Mesothelial cell of epicardium (in vitro differentiated cells): ENCODE measurements at regions not wholly inside any gene's neighbourhood (a gene's known extent, or its start where the extent isn't known, plus 50 kb on each side); places are given as distances from the start of the nearest gene placed in this dataset.

Experiments
- DNase-seq, 2 experiments: peaks; one replicate each; pipeline ENCODE4 v3.0.0; 2021; ENCODE audit warnings: low spot score in 2 of 2; ENCODE audit not compliant: unreplicated experiment in 2 of 2
- H3K27ac Mint-ChIP-seq: 2 replicates; pipeline ENCODE4 v1.8.0; 2021; ENCODE audit warnings: mixed read lengths
- H3K27me3 Mint-ChIP-seq: 2 replicates; pipeline ENCODE4 v1.8.0; 2021; ENCODE audit warnings: low read depth, mixed read lengths
- H3K36me3 Mint-ChIP-seq: 2 replicates; pipeline ENCODE4 v1.8.0; 2021; ENCODE audit warnings: mixed read lengths
- H3K4me1 Mint-ChIP-seq: 2 replicates; pipeline ENCODE4 v1.8.0; 2021; ENCODE audit warnings: mixed read lengths
- H3K4me3 Mint-ChIP-seq: 2 replicates; pipeline ENCODE4 v1.8.0; 2021; ENCODE audit warnings: mild to moderate bottlenecking, moderate library complexity, mixed read lengths
- H3K9me3 Mint-ChIP-seq: 2 replicates; pipeline ENCODE4 v1.8.0; 2021; ENCODE audit warnings: mixed read lengths
- TF ChIP-seq, protein P1 (sequence below): fragments of 200-600 bp; sonication (generic); IDR thresholded peaks from one replicate; pipeline ENCODE4 v1.5.0; 2021; ENCODE audit warnings: antibody characterized with exemption; ENCODE audit not compliant: unreplicated experiment

DNA sequence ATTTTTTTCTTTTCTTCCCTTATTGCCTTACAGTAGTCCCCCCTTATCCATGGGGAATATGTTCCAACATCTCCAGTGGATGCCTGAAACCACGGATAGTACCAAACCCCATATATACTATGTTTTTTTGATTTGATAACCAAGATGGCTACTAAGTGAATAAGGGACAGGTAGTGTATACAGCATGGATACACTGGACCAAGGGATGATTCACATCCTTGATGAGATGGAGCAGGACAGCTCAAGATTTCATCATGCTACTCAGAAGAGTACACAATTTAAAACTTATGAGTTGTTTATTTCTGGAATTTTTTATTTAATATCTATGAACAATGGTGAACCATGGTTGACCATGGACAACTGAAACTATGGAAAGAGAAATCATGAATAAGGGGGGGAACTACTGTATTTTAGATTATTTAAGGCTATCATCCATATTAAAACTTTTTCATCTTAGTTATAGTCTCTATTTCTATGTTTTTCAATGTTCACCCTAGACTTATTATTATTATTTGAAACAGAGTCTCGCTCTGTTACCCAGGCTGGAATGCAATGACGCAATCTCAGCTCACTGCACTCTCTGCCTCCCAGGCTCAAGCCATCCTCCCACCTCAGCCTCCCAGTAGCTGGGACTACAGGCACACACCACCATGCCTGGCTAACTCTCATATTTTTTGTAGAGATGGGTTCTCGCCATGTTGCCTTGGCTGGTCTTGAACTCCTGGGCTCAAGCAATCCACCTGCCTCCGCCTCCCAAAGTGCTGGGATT is 188.0 kb upstream of the PELI2 start:
- H3K36me3 Mint-ChIP-seq: no peaks in the 10 kb centered on the region
- peaks cover 17% of the 10 kb centered on the region for H3K9me3 Mint-ChIP-seq

DNA sequence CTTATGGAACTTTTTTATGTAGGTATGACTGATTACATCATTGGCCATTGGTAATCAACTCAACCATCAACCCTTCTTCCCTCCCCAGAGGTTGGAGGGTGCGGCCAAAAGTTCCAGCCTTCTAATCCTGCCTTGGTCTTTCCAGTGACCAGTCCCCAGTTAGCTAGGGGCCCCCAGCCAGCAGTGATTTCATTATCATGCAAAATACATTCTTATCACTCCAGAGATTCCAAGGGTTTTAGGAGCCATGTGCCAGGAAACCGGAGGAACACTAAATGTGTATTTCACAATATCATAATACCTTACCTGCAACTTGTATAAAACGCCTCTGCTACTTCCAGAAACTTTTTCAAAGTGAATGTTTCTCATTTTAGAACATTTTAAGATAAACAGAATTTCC is 181.5 kb upstream of the PELI2 start:
- TF ChIP-seq, protein P1, sequence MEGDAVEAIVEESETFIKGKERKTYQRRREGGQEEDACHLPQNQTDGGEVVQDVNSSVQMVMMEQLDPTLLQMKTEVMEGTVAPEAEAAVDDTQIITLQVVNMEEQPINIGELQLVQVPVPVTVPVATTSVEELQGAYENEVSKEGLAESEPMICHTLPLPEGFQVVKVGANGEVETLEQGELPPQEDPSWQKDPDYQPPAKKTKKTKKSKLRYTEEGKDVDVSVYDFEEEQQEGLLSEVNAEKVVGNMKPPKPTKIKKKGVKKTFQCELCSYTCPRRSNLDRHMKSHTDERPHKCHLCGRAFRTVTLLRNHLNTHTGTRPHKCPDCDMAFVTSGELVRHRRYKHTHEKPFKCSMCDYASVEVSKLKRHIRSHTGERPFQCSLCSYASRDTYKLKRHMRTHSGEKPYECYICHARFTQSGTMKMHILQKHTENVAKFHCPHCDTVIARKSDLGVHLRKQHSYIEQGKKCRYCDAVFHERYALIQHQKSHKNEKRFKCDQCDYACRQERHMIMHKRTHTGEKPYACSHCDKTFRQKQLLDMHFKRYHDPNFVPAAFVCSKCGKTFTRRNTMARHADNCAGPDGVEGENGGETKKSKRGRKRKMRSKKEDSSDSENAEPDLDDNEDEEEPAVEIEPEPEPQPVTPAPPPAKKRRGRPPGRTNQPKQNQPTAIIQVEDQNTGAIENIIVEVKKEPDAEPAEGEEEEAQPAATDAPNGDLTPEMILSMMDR: no peak
- no peak for DNase-seq
- H3K4me3 Mint-ChIP-seq: no peak overlapping the region

More for the DNA sequence above, 188.0 kb upstream of the PELI2 start:
- no peak for DNase-seq
- Mint-ChIP-seq H3K4me3 (no peak overlapping the region), H3K4me1 (peaks cover 2% of the 10 kb centered on the region), H3K27ac (no peak overlapping the region), H3K27me3 (peaks cover 15% of the 10 kb centered on the region)
- TF ChIP-seq, protein P1: no peak

DNA sequence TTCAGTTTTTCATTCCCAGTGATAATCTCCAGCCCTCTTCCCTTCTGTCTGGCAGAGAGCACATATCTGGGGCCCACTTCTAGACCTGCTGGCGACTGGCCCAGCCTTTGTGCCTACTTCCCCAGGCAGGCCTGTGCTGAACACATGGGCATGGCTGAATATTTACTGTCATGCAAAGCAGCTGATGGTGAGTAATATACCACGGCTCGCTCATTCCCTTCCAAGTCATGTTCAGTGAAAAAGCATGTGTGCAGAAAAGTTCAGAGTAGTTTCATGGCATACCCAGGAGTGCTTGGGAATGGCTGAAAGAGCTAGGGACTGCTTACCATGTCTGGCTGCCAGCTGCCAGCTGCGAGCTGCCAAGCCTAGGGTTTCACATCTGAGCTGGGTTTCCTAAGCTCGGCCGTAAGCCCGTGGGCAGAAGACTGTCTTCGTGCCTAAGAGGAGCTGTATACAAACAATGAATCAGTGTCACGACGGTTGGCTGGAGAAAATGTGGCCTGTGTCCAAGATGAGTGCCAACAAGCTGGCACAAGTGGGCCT is 179.9 kb upstream of the PELI2 start:
- TF ChIP-seq, protein P1: no peak
- Mint-ChIP-seq H3K9me3 (peaks cover 8% of the 10 kb centered on the region), H3K27me3 (peaks cover 1% of the 10 kb centered on the region), H3K4me1 (no peaks in the 10 kb centered on the region), H3K4me3 (no peak overlapping the region), H3K27ac (no peak overlapping the region), H3K36me3 (no peaks in the 10 kb centered on the region)
- DNase-seq: no peak

More for the DNA sequence above, 181.5 kb upstream of the PELI2 start:
- Mint-ChIP-seq H3K27me3 (no peaks in the 10 kb centered on the region), H3K36me3 (no peaks in the 10 kb centered on the region), H3K9me3 (peaks cover 16% of the 10 kb centered on the region), H3K27ac (no peak overlapping the region), H3K4me1 (no peaks in the 10 kb centered on the region)

DNA sequence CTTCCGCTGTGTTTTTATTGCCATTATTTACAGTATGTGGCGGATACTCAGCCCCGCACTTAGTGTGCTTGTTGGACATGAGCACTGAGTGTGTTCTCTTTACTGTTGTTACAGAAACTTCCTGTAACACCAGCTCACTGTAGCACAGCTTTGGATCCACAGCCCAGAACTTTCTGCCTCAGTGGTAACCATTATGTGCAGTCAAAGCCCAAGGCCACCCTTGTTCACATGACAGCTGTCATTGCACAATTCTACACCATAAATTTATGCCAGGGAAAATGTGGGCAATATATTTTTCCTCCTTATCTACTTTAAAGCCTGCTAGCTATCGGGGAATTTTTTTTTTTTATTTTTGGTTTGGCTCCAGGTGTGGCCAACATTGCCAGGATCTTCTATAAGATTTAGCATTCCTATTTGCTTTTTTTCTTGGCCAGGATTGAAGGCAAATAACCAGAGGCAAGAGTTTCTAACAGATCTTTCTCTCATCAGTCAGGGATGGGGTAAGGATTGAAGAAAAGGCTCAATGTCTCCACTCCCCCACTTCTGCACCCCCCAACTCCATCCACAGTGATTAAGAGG is 176.0 kb upstream of the PELI2 start:
- TF ChIP-seq, protein P1: no peak
- peaks cover 5% of the 10 kb centered on the region for H3K9me3 Mint-ChIP-seq
- peaks cover 1% of the 10 kb centered on the region for H3K27me3 Mint-ChIP-seq
- H3K4me1 Mint-ChIP-seq: no peaks in the 10 kb centered on the region
- no peak for DNase-seq
- no peak overlapping the region for H3K4me3 Mint-ChIP-seq
- no peak overlapping the region for H3K27ac Mint-ChIP-seq
- H3K36me3 Mint-ChIP-seq: no peaks in the 10 kb centered on the region

DNA sequence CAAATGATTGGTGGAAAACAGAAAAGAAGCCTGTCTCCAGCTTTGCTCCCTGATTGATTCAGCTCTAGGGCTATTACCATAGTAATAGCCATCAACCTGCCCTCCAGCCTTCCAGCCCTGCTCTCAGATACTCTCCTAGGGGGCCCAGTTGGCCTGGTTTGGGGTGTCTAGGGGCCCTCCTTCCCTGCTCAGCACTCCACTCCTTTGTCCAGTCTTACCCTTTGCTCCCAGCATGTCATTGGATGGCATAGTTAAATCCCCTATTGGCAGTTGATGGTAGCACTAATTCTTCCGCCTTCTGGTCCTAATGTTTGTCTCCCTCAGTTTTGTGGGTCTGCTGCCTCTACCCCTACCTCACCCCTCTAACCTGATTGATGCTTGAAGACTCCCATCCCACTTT is 175.4 kb upstream of the PELI2 start:
- no peak for DNase-seq
- peaks cover 1% of the 10 kb centered on the region for H3K27me3 Mint-ChIP-seq
- no peaks in the 10 kb centered on the region for H3K4me1 Mint-ChIP-seq
- peaks cover 5% of the 10 kb centered on the region for H3K9me3 Mint-ChIP-seq
- no peak overlapping the region for H3K27ac Mint-ChIP-seq
- no peak overlapping the region for H3K4me3 Mint-ChIP-seq
- no peaks in the 10 kb centered on the region for H3K36me3 Mint-ChIP-seq
- TF ChIP-seq, protein P1: peak; percentile 21
